Stimulated activated naive CD4-positive, alpha-beta T cell treated with Interleukin-2 at 50 U/mL for 16 hours (primary cell): ENCODE measurements at regions not wholly inside any gene's neighbourhood (a gene's known extent, or its start where the extent isn't known, plus 50 kb on each side); places are given as distances from the start of the nearest gene placed in this dataset.
"Not testable (repeated sequence)": the region's sequence is repeated elsewhere in the genome, so short reads cannot be mapped to it uniquely, and the experiment has no call there.

ENCODE experiments used
- DNase-seq: peaks from one replicate; lab custom pipeline; 2025; lab: John Stamatoyannopoulos, UW

GRCh38 chr11:88061111-88061510, 114.1 kb downstream of the RAB38 start:
- no peak for DNase-seq

GRCh38 chr11:88059326-88059725, 115.9 kb downstream of the RAB38 start:
- no peak for DNase-seq

- no peak for DNase-seq
Observed at GRCh38 chr11:88051396-88051795, 123.8 kb downstream of the RAB38 start.

- DNase-seq = no peak
Observed at GRCh38 chr11:88050247-88050646, 125.0 kb downstream of the RAB38 start.

- not testable (repeated sequence) for DNase-seq
Observed at GRCh38 chr11:88045288-88045687, 130.0 kb downstream of the RAB38 start.

GRCh38 chr11:88044658-88045057, 130.6 kb downstream of the RAB38 start:
- not testable (repeated sequence) for DNase-seq

- DNase-seq = no peak
Observed at GRCh38 chr11:88043149-88043548, 132.1 kb downstream of the RAB38 start.

GRCh38 chr11:88042647-88043046, 132.6 kb downstream of the RAB38 start:
- no peak for DNase-seq

- no peak for DNase-seq
Observed at GRCh38 chr11:88042238-88042637, 133.0 kb downstream of the RAB38 start.

- DNase-seq = no peak
Observed at GRCh38 chr11:88041679-88042078, 133.6 kb downstream of the RAB38 start.

- no peak for DNase-seq
Observed at GRCh38 chr11:88040148-88040496, 135.1 kb downstream of the RAB38 start.

GRCh38 chr11:88039476-88040147, 135.6 kb downstream of the RAB38 start:
- DNase-seq = no peak

GRCh38 chr11:88038063-88038462, 137.2 kb downstream of the RAB38 start:
- no peak for DNase-seq

- no peak for DNase-seq
Observed at GRCh38 chr11:88036701-88037100, 138.5 kb downstream of the RAB38 start.

- no peak for DNase-seq
Observed at GRCh38 chr11:88035271-88035670, 140.0 kb downstream of the RAB38 start.

GRCh38 chr11:88017666-88018065, 157.6 kb downstream of the RAB38 start:
- no peak for DNase-seq

- peak; percentile 8 for DNase-seq
Observed at GRCh38 chr11:88016392-88017170, 158.7 kb downstream of the RAB38 start.

GRCh38 chr11:88015170-88015569, 160.1 kb downstream of the RAB38 start:
- no peak for DNase-seq

- DNase-seq = no peak
Observed at GRCh38 chr11:88013508-88014065, 161.7 kb downstream of the RAB38 start.

- no peak for DNase-seq
Observed at GRCh38 chr11:88012456-88012855, 162.8 kb downstream of the RAB38 start.

GRCh38 chr11:87976009-87976408, 199.2 kb downstream of the RAB38 start:
- no peak for DNase-seq

- no peak for DNase-seq
Observed at GRCh38 chr11:87974797-87975196, 200.4 kb downstream of the RAB38 start.

- no peak for DNase-seq
Observed at GRCh38 chr11:87972133-87972532, 203.1 kb downstream of the RAB38 start.
